SH-SY5Y (cell line): ENCODE measurements at regions not wholly inside any gene's neighbourhood (a gene's known extent, or its start where the extent isn't known, plus 50 kb on each side); places are given as distances from the start of the nearest gene placed in this dataset.

Experiments used
- GATA2 ChIP-seq: IDR thresholded peaks from 2 replicates; pipeline ENCODE4 v1.6.1; 2011; ENCODE audit warnings: mild to moderate bottlenecking, low read depth, low read length
- GATA3 ChIP-seq: IDR thresholded peaks from 2 replicates; pipeline ENCODE4 v1.6.1; 2011; ENCODE audit warnings: low read depth, mild to moderate bottlenecking, low read length, moderate library complexity

GRCh38 chr11:23058656-23059055, 198.4 kb upstream of the CCDC179 start:
- TF ChIP-seq GATA2 = no peak
- TF ChIP-seq GATA3 = no peak
